ENCODE measurements at regions not wholly inside any gene's neighbourhood (a gene's known extent, or its start where the extent isn't known, plus 50 kb on each side); places are given as distances from the start of the nearest gene placed in this dataset.

DNA sequence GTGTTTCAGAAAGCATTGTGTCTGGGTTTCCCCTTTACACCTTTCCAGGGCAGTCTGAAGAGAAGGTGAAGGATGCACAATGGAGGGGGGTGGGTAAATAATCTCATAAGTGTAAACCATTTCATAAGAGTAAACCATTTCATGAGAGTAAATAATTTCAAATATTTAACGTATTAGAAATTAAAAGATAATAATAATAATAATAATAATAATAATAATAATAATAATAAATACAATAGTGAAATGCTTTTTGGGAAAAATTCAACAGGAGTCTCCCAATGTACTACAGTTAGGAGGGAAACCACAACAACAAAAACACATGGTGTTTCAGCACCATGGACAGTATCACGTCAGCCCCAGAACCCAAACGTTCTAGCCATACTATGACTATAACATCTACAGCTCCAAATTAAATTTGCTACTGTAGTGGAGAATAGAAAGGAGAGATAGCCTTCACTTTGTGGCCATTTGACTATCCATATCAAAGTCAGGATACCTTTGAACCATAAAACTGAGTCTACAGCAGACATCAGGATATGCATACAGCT lies 691.8 kb downstream of the BCL11B start:
- Histone ChIP-seq H3K27me3 (ENCODE audit: control insufficient read depth in 2 of 2, insufficient read depth in 2 of 2, low read length in 2 of 2) (no peaks in the 10 kb centered on the region), H3K9ac (replicated peaks; ENCODE audit: extremely low read depth, insufficient read depth, low read length) (no peak overlapping the region), H3K4me2 (ENCODE audit: insufficient read depth, low read length) (no peak overlapping the region), H3K9me3 (replicated peaks; ENCODE audit: control insufficient read depth, insufficient read depth, low read length) (no peaks in the 10 kb centered on the region), H3K36me3 (ENCODE audit: control insufficient read depth in 2 of 2, extremely low read depth in 1 of 2, insufficient read depth in 2 of 2, low read length in 2 of 2) (no peaks in the 10 kb centered on the region), H3K27ac (ENCODE audit: insufficient read depth, low read depth, low read length) (no peak overlapping the region), H3K4me3 (replicated peaks in 1 of 3; ENCODE audit: insufficient read depth in 1 of 3, low read depth in 1 of 3, low read length in 3 of 3) (no peak overlapping the region), H3K9me1 (replicated peaks; ENCODE audit: control insufficient read depth, extremely low read depth, insufficient read depth, low read length) (no peaks in the 10 kb centered on the region), H4K20me1 (replicated peaks; ENCODE audit: control insufficient read depth, extremely low read depth, insufficient read depth, low read length) (no peaks in the 10 kb centered on the region), H2AFZ (ENCODE audit: low read depth, low read length) (no peak overlapping the region), H3K79me2 (ENCODE audit: control insufficient read depth, insufficient read depth, low read length) (no peaks in the 10 kb centered on the region), H3K4me1 (ENCODE audit: control insufficient read depth, extremely low read depth, insufficient read depth, low read length) (no peaks in the 10 kb centered on the region)
- intact Hi-C loops (cut with micrococcal nuclease) = no loop called here
- FAIRE-seq = no peak
- no peak for TF ChIP-seq MYC (IDR thresholded peaks at IDR 0.05; ENCODE audit: low read depth, low read length)
- TF ChIP-seq FOS (IDR thresholded peaks at IDR 0.05; ENCODE audit: borderline replicate concordance, insufficient read depth, low read length) = no peak
- no peak for TF ChIP-seq POLR2A (IDR thresholded peaks at IDR 0.05; ENCODE audit: low read depth, low read length)
- TF ChIP-seq, protein P1, sequence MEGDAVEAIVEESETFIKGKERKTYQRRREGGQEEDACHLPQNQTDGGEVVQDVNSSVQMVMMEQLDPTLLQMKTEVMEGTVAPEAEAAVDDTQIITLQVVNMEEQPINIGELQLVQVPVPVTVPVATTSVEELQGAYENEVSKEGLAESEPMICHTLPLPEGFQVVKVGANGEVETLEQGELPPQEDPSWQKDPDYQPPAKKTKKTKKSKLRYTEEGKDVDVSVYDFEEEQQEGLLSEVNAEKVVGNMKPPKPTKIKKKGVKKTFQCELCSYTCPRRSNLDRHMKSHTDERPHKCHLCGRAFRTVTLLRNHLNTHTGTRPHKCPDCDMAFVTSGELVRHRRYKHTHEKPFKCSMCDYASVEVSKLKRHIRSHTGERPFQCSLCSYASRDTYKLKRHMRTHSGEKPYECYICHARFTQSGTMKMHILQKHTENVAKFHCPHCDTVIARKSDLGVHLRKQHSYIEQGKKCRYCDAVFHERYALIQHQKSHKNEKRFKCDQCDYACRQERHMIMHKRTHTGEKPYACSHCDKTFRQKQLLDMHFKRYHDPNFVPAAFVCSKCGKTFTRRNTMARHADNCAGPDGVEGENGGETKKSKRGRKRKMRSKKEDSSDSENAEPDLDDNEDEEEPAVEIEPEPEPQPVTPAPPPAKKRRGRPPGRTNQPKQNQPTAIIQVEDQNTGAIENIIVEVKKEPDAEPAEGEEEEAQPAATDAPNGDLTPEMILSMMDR (IDR thresholded peaks at IDR 0.05; ENCODE audit: extremely low read depth in 1 of 2, insufficient read depth in 1 of 2, low read depth in 1 of 2, low read length in 2 of 2) = no peak
- TF ChIP-seq POLR2AphosphoS5 (IDR thresholded peaks at IDR 0.05; ENCODE audit: insufficient read depth, low read depth, low read length) = no peak
- TF ChIP-seq, protein P2, sequence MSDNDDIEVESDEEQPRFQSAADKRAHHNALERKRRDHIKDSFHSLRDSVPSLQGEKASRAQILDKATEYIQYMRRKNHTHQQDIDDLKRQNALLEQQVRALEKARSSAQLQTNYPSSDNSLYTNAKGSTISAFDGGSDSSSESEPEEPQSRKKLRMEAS (IDR thresholded peaks at IDR 0.05; ENCODE audit: insufficient read depth, insufficient read length) = no peak
- no peak for TF ChIP-seq EZH2 (IDR thresholded peaks at IDR 0.05; ENCODE audit: borderline replicate concordance, low read depth, low read length, severe bottlenecking)
- no peak for TF ChIP-seq JUN (IDR thresholded peaks at IDR 0.05; ENCODE audit: borderline replicate concordance, insufficient read depth, insufficient read length, low read depth)
- no peak for TF ChIP-seq GATA2 (IDR thresholded peaks at IDR 0.05; ENCODE audit: insufficient read depth, insufficient read length, low read depth, low read length)
- no peak for DNase-seq (ENCODE audit: low read depth, low spot score)
- POLR2A ChIA-PET = no interaction called here
- BruUV-seq (replicated peaks) = no TSS peak
- CTCF ChIA-PET = no interaction called here
- dilution Hi-C loops (cut with MboI; ENCODE audit: extremely low pct_ligation_motif_present, low sequenced_read_pairs) = no loop called here
